GM18499 (cell line): ENCODE measurements at regions not wholly inside any gene's neighbourhood (a gene's known extent, or its start where the extent isn't known, plus 50 kb on each side); places are given as distances from the start of the nearest gene placed in this dataset.
"Not testable (repeated sequence)": the region's sequence is repeated elsewhere in the genome, so short reads cannot be mapped to it uniquely, and the experiment has no call there.

Experiments
- ATAC-seq: cut with Tn5 transposase; IDR thresholded peaks from one replicate; pipeline ENCODE4 v1.9.1; 2021; ENCODE audit warnings: moderate number of reproducible peaks; ENCODE audit not compliant: insufficient read depth, unreplicated experiment

- ATAC-seq, result no peak
Measured at GRCh38 chr6:119716668-119717270, 367.2 kb upstream of the MAN1A1 start.

- no peak for ATAC-seq
Measured at GRCh38 chr6:119713903-119714302, 364.3 kb upstream of the MAN1A1 start.

GRCh38 chr6:119686644-119687043 lies 337.1 kb upstream of the MAN1A1 start:
- no peak for ATAC-seq

GRCh38 chr6:119686240-119686639 lies 336.7 kb upstream of the MAN1A1 start:
- no peak for ATAC-seq

GRCh38 chr6:119683671-119684070 lies 334.1 kb upstream of the MAN1A1 start:
- ATAC-seq, result no peak

- no peak for ATAC-seq
Measured at GRCh38 chr6:119683031-119683430, 333.5 kb upstream of the MAN1A1 start.

GRCh38 chr6:119678961-119679360 lies 329.4 kb upstream of the MAN1A1 start:
- ATAC-seq, result no peak

GRCh38 chr6:119677384-119677783 lies 327.8 kb upstream of the MAN1A1 start:
- ATAC-seq, result no peak

GRCh38 chr6:119676961-119677360 lies 327.4 kb upstream of the MAN1A1 start:
- no peak for ATAC-seq

GRCh38 chr6:119676230-119676629 lies 326.7 kb upstream of the MAN1A1 start:
- ATAC-seq, result no peak

GRCh38 chr6:119673741-119674140 lies 324.2 kb upstream of the MAN1A1 start:
- ATAC-seq, result no peak

GRCh38 chr6:119672725-119673124 lies 323.2 kb upstream of the MAN1A1 start:
- ATAC-seq, result no peak

GRCh38 chr6:119671105-119671504 lies 321.5 kb upstream of the MAN1A1 start:
- no peak for ATAC-seq

GRCh38 chr6:119669221-119669620 lies 319.7 kb upstream of the MAN1A1 start:
- ATAC-seq, result peak; percentile 63

GRCh38 chr6:119665432-119665831 lies 315.9 kb upstream of the MAN1A1 start:
- ATAC-seq, result not testable (repeated sequence)

- no peak for ATAC-seq
Measured at GRCh38 chr6:119661628-119662027, 312.1 kb upstream of the MAN1A1 start.

- ATAC-seq, result no peak
Measured at GRCh38 chr6:119661078-119661477, 311.5 kb upstream of the MAN1A1 start.

- ATAC-seq, result no peak
Measured at GRCh38 chr6:119658917-119659316, 309.4 kb upstream of the MAN1A1 start.

GRCh38 chr6:119655124-119655523 lies 305.6 kb upstream of the MAN1A1 start:
- no peak for ATAC-seq

- ATAC-seq, result no peak
Measured at GRCh38 chr6:119653329-119653728, 303.8 kb upstream of the MAN1A1 start.

- ATAC-seq, result no peak
Measured at GRCh38 chr6:119649531-119649930, 300.0 kb upstream of the MAN1A1 start.

- ATAC-seq, result no peak
Measured at GRCh38 chr6:119647309-119647708, 297.7 kb upstream of the MAN1A1 start.

- ATAC-seq, result no peak
Measured at GRCh38 chr6:119643876-119644275, 294.3 kb upstream of the MAN1A1 start.
